KMS-11 (cell line): ENCODE measurements at regions not wholly inside any gene's neighbourhood (a gene's known extent, or its start where the extent isn't known, plus 50 kb on each side); places are given as distances from the start of the nearest gene placed in this dataset.

Source experiments
- H2AFZ ChIP-seq: fragments of 200-600 bp; sonication (generic); 2 replicates; pipeline ENCODE4 v1.6.1; 2016; ENCODE audit warnings: antibody characterized with exemption, mixed run types, low read depth
- H3K27ac ChIP-seq: fragments of 200-600 bp; sonication (generic); 2 replicates; pipeline ENCODE4 v1.6.1; 2016; ENCODE audit warnings: mild to moderate bottlenecking, mixed run types
- H3K27me3 ChIP-seq: fragments of 200-600 bp; sonication (generic); 2 replicates; pipeline ENCODE4 v1.6.1; 2017; ENCODE audit warnings: mild to moderate bottlenecking, low read depth, mixed run types, moderate library complexity; ENCODE audit not compliant: insufficient read depth
- H3K36me3 ChIP-seq: fragments of 200-600 bp; sonication (generic); 2 replicates; pipeline ENCODE4 v1.6.1; 2017; ENCODE audit warnings: mild to moderate bottlenecking, mixed run types; ENCODE audit not compliant: insufficient read depth
- H3K4me1 ChIP-seq: fragments of 200-600 bp; sonication (generic); 2 replicates; pipeline ENCODE4 v1.6.1; 2016; ENCODE audit warnings: mild to moderate bottlenecking, low read depth, mixed run types; ENCODE audit not compliant: poor library complexity, severe bottlenecking
- H3K4me2 ChIP-seq: fragments of 200-600 bp; sonication (generic); 2 replicates; pipeline ENCODE4 v1.7.0; 2016; ENCODE audit warnings: mild to moderate bottlenecking, mixed run types
- H3K4me3 ChIP-seq: fragments of 200-600 bp; sonication (generic); IDR thresholded peaks from 2 replicates; pipeline ENCODE4 v1.6.1; 2017; ENCODE audit warnings: low read depth, low read length, mixed read lengths; ENCODE audit not compliant: insufficient read depth
- H3K79me2 ChIP-seq: fragments of 200-600 bp; sonication (generic); 2 replicates; pipeline ENCODE4 v1.6.1; 2016; ENCODE audit warnings: low read depth, mixed run types; ENCODE audit not compliant: insufficient read depth
- H3K9ac ChIP-seq: fragments of 200-600 bp; sonication (generic); 2 replicates; pipeline ENCODE4 v1.6.1; 2016; ENCODE audit warnings: mild to moderate bottlenecking, mixed run types
- H4K20me1 ChIP-seq: fragments of 200-600 bp; sonication (generic); 2 replicates; pipeline ENCODE4 v1.6.1; 2016; ENCODE audit warnings: mild to moderate bottlenecking, mixed run types; ENCODE audit not compliant: insufficient read depth
- CTCF ChIP-seq: fragments of 200-600 bp; sonication (generic); conservative IDR thresholded peaks from 2 replicates; pipeline ENCODE4 v1.6.1; 2017; ENCODE audit warnings: low read depth, mild to moderate bottlenecking, antibody characterized with exemption, low read length, moderate library complexity, mixed read lengths

GRCh38 chr20:22274330-22274729 lies 310.0 kb downstream of the FOXA2 start:
- no peak overlapping the region for H2AFZ ChIP-seq
- no peak for TF ChIP-seq CTCF

DNA sequence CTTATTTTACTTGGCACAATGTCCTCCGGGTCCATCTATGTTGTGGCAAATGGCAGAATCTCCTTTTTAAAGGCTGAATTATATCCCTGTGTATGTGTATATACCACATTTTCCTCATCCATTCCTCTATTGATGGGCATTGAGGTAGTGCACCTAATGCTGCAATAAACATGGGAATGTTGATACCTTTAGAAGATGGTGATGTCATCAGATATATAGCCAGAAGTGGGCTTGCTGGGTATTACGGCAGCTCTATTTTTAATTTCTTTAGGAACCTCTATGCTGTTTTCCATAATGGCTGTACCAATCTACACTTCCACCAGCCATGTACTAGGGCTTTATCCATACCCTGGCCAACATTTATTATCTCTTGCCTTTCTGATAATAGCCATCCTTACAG lies 315.7 kb downstream of the FOXA2 start:
- Histone ChIP-seq H3K4me3 (no peak overlapping the region), H4K20me1 (no peaks in the 10 kb centered on the region), H3K79me2 (no peaks in the 10 kb centered on the region), H3K4me2 (no peak overlapping the region), H2AFZ (no peak overlapping the region), H3K27me3 (no peaks in the 10 kb centered on the region), H3K27ac (no peak overlapping the region), H3K36me3 (no peaks in the 10 kb centered on the region), H3K4me1 (no peaks in the 10 kb centered on the region), H3K9ac (no peak overlapping the region)
- no peak for TF ChIP-seq CTCF

More at GRCh38 chr20:22274330-22274729, 310.0 kb downstream of the FOXA2 start:
- Histone ChIP-seq H4K20me1 (no peaks in the 10 kb centered on the region), H3K4me2 (no peak overlapping the region), H3K27me3 (no peaks in the 10 kb centered on the region), H3K9ac (no peak overlapping the region), H3K4me1 (no peaks in the 10 kb centered on the region), H3K79me2 (no peaks in the 10 kb centered on the region), H3K36me3 (no peaks in the 10 kb centered on the region), H3K4me3 (no peak overlapping the region), H3K27ac (no peak overlapping the region)

DNA sequence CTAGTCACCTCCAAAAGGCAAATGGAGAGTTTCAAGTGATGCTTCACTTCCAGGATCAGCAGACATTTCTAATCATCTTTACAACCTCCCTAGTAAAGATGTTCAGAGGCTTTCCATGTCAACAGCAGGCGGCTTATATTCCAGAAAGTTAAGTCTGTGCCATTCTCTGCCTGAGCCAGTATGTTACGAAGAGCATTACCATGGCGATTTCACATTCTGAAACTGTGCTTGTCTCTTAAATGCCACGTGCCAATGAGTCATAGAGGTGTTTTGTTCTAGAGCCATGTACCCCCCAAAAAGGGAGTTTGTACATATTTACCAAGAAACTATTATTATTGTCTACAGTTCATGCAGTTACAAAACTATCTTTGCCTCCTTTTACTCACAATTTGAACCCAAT lies 319.5 kb downstream of the FOXA2 start:
- Histone ChIP-seq H3K27me3 (no peaks in the 10 kb centered on the region), H3K79me2 (no peaks in the 10 kb centered on the region), H2AFZ (no peak overlapping the region), H3K36me3 (no peaks in the 10 kb centered on the region), H4K20me1 (no peaks in the 10 kb centered on the region), H3K4me1 (no peaks in the 10 kb centered on the region), H3K27ac (no peak overlapping the region), H3K9ac (no peak overlapping the region), H3K4me2 (no peak overlapping the region), H3K4me3 (no peak overlapping the region)
- no peak for TF ChIP-seq CTCF

DNA sequence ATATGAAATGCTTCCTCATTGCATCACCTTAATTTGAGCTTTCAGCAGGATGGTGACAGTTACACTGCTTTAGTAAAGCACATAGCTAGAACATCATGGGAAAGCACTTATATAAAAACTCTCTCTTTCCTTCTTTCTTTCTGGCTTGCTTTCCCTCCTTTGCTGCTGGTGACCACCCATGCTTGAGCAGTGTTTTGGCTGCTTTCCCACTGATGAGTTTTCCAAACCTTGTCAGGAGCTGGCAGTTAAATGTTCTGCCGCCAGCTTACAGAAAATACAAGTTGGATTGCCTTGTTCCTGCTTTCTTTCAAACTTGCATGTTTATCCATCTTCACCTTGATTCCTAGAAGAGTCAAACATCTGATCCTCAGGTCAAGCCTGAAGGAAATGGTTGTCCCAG lies 323.9 kb downstream of the FOXA2 start:
- Histone ChIP-seq H3K4me3 (no peak overlapping the region), H4K20me1 (no peaks in the 10 kb centered on the region), H3K27me3 (no peaks in the 10 kb centered on the region), H3K9ac (no peak overlapping the region), H3K79me2 (no peaks in the 10 kb centered on the region), H3K4me2 (no peak overlapping the region), H2AFZ (no peak overlapping the region), H3K4me1 (no peaks in the 10 kb centered on the region), H3K27ac (no peak overlapping the region), H3K36me3 (no peaks in the 10 kb centered on the region)
- TF ChIP-seq CTCF = no peak
